Astrocyte of the cerebellum (primary cell): ENCODE measurements at regions not wholly inside any gene's neighbourhood (a gene's known extent, or its start where the extent isn't known, plus 50 kb on each side); places are given as distances from the start of the nearest gene placed in this dataset.
A peak's percentile ranks its signal among the peaks of the same experiment; 100 is the strongest.

ENCODE experiments used
- DNase-seq: peaks from one replicate; pipeline ENCODE4 v3.0.0-alpha.2; 2011; ENCODE audit warnings: low read depth
- H3K4me3 ChIP-seq: 2 replicates; pipeline ENCODE4 v1.5.1; 2011; ENCODE audit warnings: mild to moderate bottlenecking, low read depth, low read length, moderate library complexity
- CTCF ChIP-seq: IDR thresholded peaks from 2 replicates; pipeline ENCODE4 v1.5.1; 2012; ENCODE audit warnings: low read length, low read depth, moderate library complexity, mild to moderate bottlenecking; ENCODE audit errors: missing control alignments
- in situ Hi-C: cut with HindIII; loops from 2 replicates; pipeline ENCODE4 v1.10.0; 2017; ENCODE audit warnings: low sequenced_read_pairs

GRCh38 chr20:61114493-61115175 lies 137.4 kb upstream of the CDH4 start:
- no peak for TF ChIP-seq CTCF
- in situ Hi-C loops = no loop called here
- DNase-seq = no peak

GRCh38 chr20:61115364-61116065 lies 136.5 kb upstream of the CDH4 start:
- TF ChIP-seq CTCF = no peak
- no peak for DNase-seq
- no peak overlapping the region for H3K4me3 ChIP-seq
- in situ Hi-C loops = no loop called here

More at GRCh38 chr20:61114493-61115175, 137.4 kb upstream of the CDH4 start:
- H3K4me3 ChIP-seq = no peak overlapping the region

- no peak for TF ChIP-seq CTCF
- in situ Hi-C loops = no loop called here
- DNase-seq = peak; percentile 3
- H3K4me3 ChIP-seq = no peak overlapping the region
Measured at GRCh38 chr20:61117725-61118124, 134.3 kb upstream of the CDH4 start.

- no peak for TF ChIP-seq CTCF
- no peak for DNase-seq
- in situ Hi-C loops = no loop called here
- H3K4me3 ChIP-seq = no peak overlapping the region
Measured at GRCh38 chr20:61118429-61119224, 133.4 kb upstream of the CDH4 start.

GRCh38 chr20:61119273-61119672 lies 132.8 kb upstream of the CDH4 start:
- in situ Hi-C loops = no loop called here
- TF ChIP-seq CTCF = no peak
- DNase-seq = no peak
- no peak overlapping the region for H3K4me3 ChIP-seq

- DNase-seq = no peak
- no peak overlapping the region for H3K4me3 ChIP-seq
- no peak for TF ChIP-seq CTCF
- in situ Hi-C loops = no loop called here
Measured at GRCh38 chr20:61119794-61120410, 132.2 kb upstream of the CDH4 start.
